Activated CD8-positive, alpha-beta T cell treated with anti-CD3 and anti-CD28 coated beads, Interleukin-2, amount 10 ng/mL, durations not matched to agents 7 days and 5 days (primary cell): ENCODE measurements at regions not wholly inside any gene's neighbourhood (a gene's known extent, or its start where the extent isn't known, plus 50 kb on each side); places are given as distances from the start of the nearest gene placed in this dataset.

Experiments used
- ATAC-seq: fragments of 150-1000 bp; cut with Tn5 transposase; one replicate; pipeline ENCODE4 v1.10.0; 2021; ENCODE audit warnings: moderate library complexity
- CTCF ChIA-PET: fragments of 350-600 bp; sonication (Branson Sonifier 250); formaldehyde crosslinking; loops from one replicate; lab custom pipeline; 2021; ENCODE audit warnings: antibody characterized with exemption; lab: Charles Lee
- POLR2A ChIA-PET: fragments of 350-600 bp; sonication (Branson Sonifier 250); formaldehyde crosslinking; loops from one replicate; lab custom pipeline; 2021; ENCODE audit warnings: antibody characterized with exemption; lab: Charles Lee
- DNase-seq: peaks from one replicate; pipeline ENCODE4 v3.0.0-alpha.2; 2020
- H3K27ac Mint-ChIP-seq: one replicate; pipeline ENCODE4 v1.8.0; 2021; ENCODE audit warnings: mild to moderate bottlenecking, mixed read lengths
- H3K27me3 Mint-ChIP-seq: one replicate; pipeline ENCODE4 v1.8.0; 2021; ENCODE audit warnings: low read depth, mixed read lengths
- H3K36me3 Mint-ChIP-seq: one replicate; pipeline ENCODE4 v1.8.0; 2021; ENCODE audit warnings: low read depth, mixed read lengths
- H3K4me1 Mint-ChIP-seq: one replicate; pipeline ENCODE4 v1.8.0; 2021; ENCODE audit warnings: low read depth, mixed read lengths
- H3K4me3 Mint-ChIP-seq: one replicate; pipeline ENCODE4 v1.8.0; 2021; ENCODE audit warnings: mild to moderate bottlenecking, mixed read lengths
- H3K9me3 Mint-ChIP-seq: one replicate; pipeline ENCODE4 v1.8.0; 2022; ENCODE audit warnings: mixed read lengths; ENCODE audit not compliant: insufficient read depth

- POLR2A ChIA-PET, result no interaction called here
- ATAC-seq, result no peak
- H3K4me1 Mint-ChIP-seq, result no peaks in the 10 kb centered on the region
- no peak overlapping the region for H3K27ac Mint-ChIP-seq
- CTCF ChIA-PET, result no interaction called here
- H3K4me3 Mint-ChIP-seq, result no peak overlapping the region
- H3K9me3 Mint-ChIP-seq, result no peaks in the 10 kb centered on the region
- H3K27me3 Mint-ChIP-seq, result no peaks in the 10 kb centered on the region
- no peaks in the 10 kb centered on the region for H3K36me3 Mint-ChIP-seq
- DNase-seq, result no peak
Observed at GRCh38 chrX:137646472-137646871, 80.5 kb downstream of the ZIC3 start.

- ATAC-seq, result no peak
- Mint-ChIP-seq H3K4me3 (no peak overlapping the region), H3K27me3 (no peaks in the 10 kb centered on the region), H3K4me1 (no peaks in the 10 kb centered on the region), H3K36me3 (no peaks in the 10 kb centered on the region), H3K9me3 (no peaks in the 10 kb centered on the region), H3K27ac (no peak overlapping the region)
- ChIA-PET POLR2A (no interaction called here), CTCF (no interaction called here)
- no peak for DNase-seq
Observed at GRCh38 chrX:137651647-137652046, 85.7 kb downstream of the ZIC3 start.

GRCh38 chrX:137652086-137652485, 86.2 kb downstream of the ZIC3 start:
- Mint-ChIP-seq H3K36me3 (no peaks in the 10 kb centered on the region), H3K4me1 (no peaks in the 10 kb centered on the region), H3K4me3 (no peak overlapping the region), H3K27me3 (no peaks in the 10 kb centered on the region), H3K9me3 (no peaks in the 10 kb centered on the region), H3K27ac (no peak overlapping the region)
- DNase-seq, result no peak
- no peak for ATAC-seq
- POLR2A ChIA-PET, result no interaction called here
- CTCF ChIA-PET, result no interaction called here

GRCh38 chrX:137654481-137654880, 88.6 kb downstream of the ZIC3 start:
- POLR2A ChIA-PET, result no interaction called here
- Mint-ChIP-seq H3K27ac (no peak overlapping the region), H3K36me3 (no peaks in the 10 kb centered on the region), H3K4me3 (no peak overlapping the region), H3K4me1 (no peaks in the 10 kb centered on the region), H3K27me3 (no peaks in the 10 kb centered on the region), H3K9me3 (no peaks in the 10 kb centered on the region)
- ATAC-seq (no peak), DNase-seq (no peak)
- CTCF ChIA-PET, result no interaction called here

- DNase-seq, result no peak
- ATAC-seq, result no peak
- no peaks in the 10 kb centered on the region for H3K9me3 Mint-ChIP-seq
- H3K27ac Mint-ChIP-seq, result no peak overlapping the region
- H3K4me3 Mint-ChIP-seq, result no peak overlapping the region
- no peaks in the 10 kb centered on the region for H3K36me3 Mint-ChIP-seq
- POLR2A ChIA-PET, result no interaction called here
- no peaks in the 10 kb centered on the region for H3K27me3 Mint-ChIP-seq
- CTCF ChIA-PET, result no interaction called here
- H3K4me1 Mint-ChIP-seq, result no peaks in the 10 kb centered on the region
Observed at GRCh38 chrX:137667776-137668175, 101.8 kb downstream of the ZIC3 start.

GRCh38 chrX:137684591-137684990, 118.7 kb downstream of the ZIC3 start:
- Mint-ChIP-seq H3K9me3 (no peaks in the 10 kb centered on the region), H3K4me3 (no peak overlapping the region), H3K4me1 (no peaks in the 10 kb centered on the region), H3K27me3 (no peaks in the 10 kb centered on the region), H3K36me3 (no peaks in the 10 kb centered on the region), H3K27ac (no peak overlapping the region)
- ATAC-seq, result no peak
- ChIA-PET CTCF (no interaction called here), POLR2A (no interaction called here)
- no peak for DNase-seq

- CTCF ChIA-PET, result no interaction called here
- DNase-seq (no peak), ATAC-seq (no peak)
- no peaks in the 10 kb centered on the region for H3K4me1 Mint-ChIP-seq
- no peaks in the 10 kb centered on the region for H3K9me3 Mint-ChIP-seq
- H3K36me3 Mint-ChIP-seq, result no peaks in the 10 kb centered on the region
- no peak overlapping the region for H3K4me3 Mint-ChIP-seq
- POLR2A ChIA-PET, result no interaction called here
- no peak overlapping the region for H3K27ac Mint-ChIP-seq
- no peaks in the 10 kb centered on the region for H3K27me3 Mint-ChIP-seq
Observed at GRCh38 chrX:137695417-137695816, 129.5 kb downstream of the ZIC3 start.

GRCh38 chrX:137707348-137707747, 141.4 kb downstream of the ZIC3 start:
- Mint-ChIP-seq H3K4me1 (no peaks in the 10 kb centered on the region), H3K36me3 (no peaks in the 10 kb centered on the region), H3K27me3 (no peaks in the 10 kb centered on the region), H3K4me3 (no peak overlapping the region), H3K9me3 (no peaks in the 10 kb centered on the region), H3K27ac (no peak overlapping the region)
- ChIA-PET POLR2A (no interaction called here), CTCF (no interaction called here)
- DNase-seq (no peak), ATAC-seq (no peak)

GRCh38 chrX:137742846-137743245, 176.9 kb downstream of the ZIC3 start:
- DNase-seq (no peak), ATAC-seq (no peak)
- ChIA-PET POLR2A (no interaction called here), CTCF (no interaction called here)
- Mint-ChIP-seq H3K27me3 (no peaks in the 10 kb centered on the region), H3K4me3 (no peak overlapping the region), H3K4me1 (no peaks in the 10 kb centered on the region), H3K9me3 (no peaks in the 10 kb centered on the region), H3K27ac (no peak overlapping the region), H3K36me3 (no peaks in the 10 kb centered on the region)

GRCh38 chrX:137743414-137743813, 177.5 kb downstream of the ZIC3 start:
- Mint-ChIP-seq H3K9me3 (no peaks in the 10 kb centered on the region), H3K36me3 (no peaks in the 10 kb centered on the region), H3K4me3 (no peak overlapping the region), H3K27ac (no peak overlapping the region), H3K4me1 (no peaks in the 10 kb centered on the region), H3K27me3 (no peaks in the 10 kb centered on the region)
- DNase-seq (no peak), ATAC-seq (no peak)
- ChIA-PET POLR2A (no interaction called here), CTCF (no interaction called here)

GRCh38 chrX:137746289-137746688, 180.4 kb downstream of the ZIC3 start:
- H3K9me3 Mint-ChIP-seq, result no peaks in the 10 kb centered on the region
- POLR2A ChIA-PET, result no interaction called here
- H3K27me3 Mint-ChIP-seq, result no peaks in the 10 kb centered on the region
- CTCF ChIA-PET, result no interaction called here
- no peaks in the 10 kb centered on the region for H3K36me3 Mint-ChIP-seq
- H3K27ac Mint-ChIP-seq, result no peak overlapping the region
- H3K4me3 Mint-ChIP-seq, result no peak overlapping the region
- ATAC-seq (no peak), DNase-seq (no peak)
- no peaks in the 10 kb centered on the region for H3K4me1 Mint-ChIP-seq

- no peaks in the 10 kb centered on the region for H3K36me3 Mint-ChIP-seq
- no peak overlapping the region for H3K4me3 Mint-ChIP-seq
- CTCF ChIA-PET, result no interaction called here
- POLR2A ChIA-PET, result no interaction called here
- DNase-seq (no peak), ATAC-seq (no peak)
- no peaks in the 10 kb centered on the region for H3K4me1 Mint-ChIP-seq
- no peak overlapping the region for H3K27ac Mint-ChIP-seq
- H3K9me3 Mint-ChIP-seq, result no peaks in the 10 kb centered on the region
- no peaks in the 10 kb centered on the region for H3K27me3 Mint-ChIP-seq
Observed at GRCh38 chrX:137747244-137748043, 181.5 kb downstream of the ZIC3 start.

- Mint-ChIP-seq H3K9me3 (no peaks in the 10 kb centered on the region), H3K27me3 (no peaks in the 10 kb centered on the region), H3K4me3 (no peak overlapping the region), H3K27ac (no peak overlapping the region), H3K4me1 (no peaks in the 10 kb centered on the region), H3K36me3 (no peaks in the 10 kb centered on the region)
- no peak for DNase-seq
- ATAC-seq, result no peak
- ChIA-PET POLR2A (no interaction called here), CTCF (no interaction called here)
Observed at GRCh38 chrX:137748827-137749226, 182.9 kb downstream of the ZIC3 start.
